ENCODE measurements at regions not wholly inside any gene's neighbourhood (a gene's known extent, or its start where the extent isn't known, plus 50 kb on each side); places are given as distances from the start of the nearest gene placed in this dataset.

- TF ChIP-seq POLR2A (IDR thresholded peaks at IDR 0.05) (no peak), POLR2AphosphoS5 (IDR thresholded peaks at IDR 0.05) (no peak), CTCF (IDR thresholded peaks at IDR 0.05) (no peak), EP300 (IDR thresholded peaks at IDR 0.05; ENCODE audit: low read depth) (no peak)
Measured at GRCh38 chr14:104434214-104435076, 145.1 kb upstream of the C14orf180 start.
